ENCODE measurements at regions not wholly inside any gene's neighbourhood (a gene's known extent, or its start where the extent isn't known, plus 50 kb on each side); places are given as distances from the start of the nearest gene placed in this dataset.

GRCh38 chrX:126489116-126489695 lies 63.4 kb downstream of the DCAF12L1 start:
- TF ChIP-seq TCF12 (IDR thresholded peaks at IDR 0.05) (no peak), TCF12 (CRISPR knock-in tag; IDR thresholded peaks at IDR 0.05) (no peak), XRCC5 (optimal IDR thresholded peaks at IDR 0.05; ENCODE audit: low read length) (no peak), ZNF317 (CRISPR knock-in tag; IDR thresholded peaks at IDR 0.05) (no peak), CTCF (CRISPR knock-in tag; IDR thresholded peaks at IDR 0.05) (no peak), POLR2A (IDR thresholded peaks at IDR 0.05; ENCODE audit: insufficient read depth in 1 of 2, low read depth in 2 of 2, low read length in 2 of 2) (no peak), ZNF10 (CRISPR knock-in tag; IDR thresholded peaks at IDR 0.05; ENCODE audit: borderline replicate concordance, low read depth) (no peak), GABPB1 (CRISPR knock-in tag; IDR thresholded peaks at IDR 0.05) (no peak), KDM6A (CRISPR knock-in tag; IDR thresholded peaks at IDR 0.05; ENCODE audit: low read depth) (no peak), ERF (CRISPR knock-in tag; IDR thresholded peaks at IDR 0.05) (no peak), ZNF672 (CRISPR knock-in tag; IDR thresholded peaks at IDR 0.05) (no peak), SKIL (CRISPR knock-in tag; IDR thresholded peaks at IDR 0.05; ENCODE audit: borderline replicate concordance) (no peak)

Data from HepG2 (cell line).